Activated T-helper 1 cell treated with anti-CD3 and anti-CD28 coated beads, Interleukin-12 subunit alpha, Interleukin-12 subunit beta, Interleukin-2, Interleukin-4 antibody, amounts not matched to agents 30 ng/mL and 10 ng/mL and 1 ng/mL, durations not matched to agents 14 hours and 24 hours and 36 hours (primary cell): ENCODE measurements at regions not wholly inside any gene's neighbourhood (a gene's known extent, or its start where the extent isn't known, plus 50 kb on each side); places are given as distances from the start of the nearest gene placed in this dataset.

Experiments
- DNase-seq: peaks from one replicate; pipeline ENCODE4 v3.0.0; 2021; ENCODE audit warnings: low spot score
- H3K27ac Mint-ChIP-seq: one replicate; pipeline ENCODE4 v1.8.0; 2021; ENCODE audit warnings: mild to moderate bottlenecking, mixed read lengths
- H3K27me3 Mint-ChIP-seq: one replicate; pipeline ENCODE4 v1.8.0; 2022; ENCODE audit warnings: mild to moderate bottlenecking, moderate library complexity, mixed read lengths; ENCODE audit not compliant: insufficient read depth
- H3K36me3 Mint-ChIP-seq: one replicate; pipeline ENCODE4 v1.8.0; 2021; ENCODE audit warnings: low read depth, mixed read lengths
- H3K4me1 Mint-ChIP-seq: one replicate; pipeline ENCODE4 v1.8.0; 2021; ENCODE audit warnings: low read depth, mixed read lengths
- H3K4me3 Mint-ChIP-seq: one replicate; pipeline ENCODE4 v1.8.0; 2021; ENCODE audit warnings: mild to moderate bottlenecking, moderate library complexity, mixed read lengths
- H3K9me3 Mint-ChIP-seq: one replicate; pipeline ENCODE4 v1.8.0; 2021; ENCODE audit warnings: mixed read lengths
- intact Hi-C: fragments of 100-400 bp; cut with micrococcal nuclease; formaldehyde crosslinking; loops from one replicate; pipeline ENCODE4 v1.15.1; 2024

DNA sequence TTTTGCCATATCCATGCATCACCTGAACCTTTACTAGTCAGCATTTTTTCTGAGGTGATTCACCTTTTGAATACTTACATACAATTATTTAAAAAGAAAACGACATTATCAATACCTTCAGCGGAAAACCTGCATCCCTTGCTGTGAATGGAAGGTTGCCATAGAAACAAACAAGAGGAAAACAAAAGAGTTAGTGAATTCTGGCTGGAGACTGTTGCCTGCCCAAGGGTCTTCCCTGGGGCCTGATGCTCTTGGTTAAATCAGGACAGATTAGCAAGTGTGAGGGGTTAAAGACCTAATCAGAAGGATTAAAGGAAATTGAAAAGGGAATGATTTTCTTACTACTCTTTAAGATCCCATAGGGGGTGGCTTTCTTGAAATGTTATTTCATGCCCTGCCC, 96.0 kb upstream of the WSCD2 start:
- intact Hi-C loops = no loop called here
- no peak overlapping the region for H3K27ac Mint-ChIP-seq
- H3K4me1 Mint-ChIP-seq = no peaks in the 10 kb centered on the region
- no peaks in the 10 kb centered on the region for H3K36me3 Mint-ChIP-seq
- no peak overlapping the region for H3K4me3 Mint-ChIP-seq
- no peak for DNase-seq
- H3K9me3 Mint-ChIP-seq = no peaks in the 10 kb centered on the region
- peaks cover 3% of the 10 kb centered on the region for H3K27me3 Mint-ChIP-seq

DNA sequence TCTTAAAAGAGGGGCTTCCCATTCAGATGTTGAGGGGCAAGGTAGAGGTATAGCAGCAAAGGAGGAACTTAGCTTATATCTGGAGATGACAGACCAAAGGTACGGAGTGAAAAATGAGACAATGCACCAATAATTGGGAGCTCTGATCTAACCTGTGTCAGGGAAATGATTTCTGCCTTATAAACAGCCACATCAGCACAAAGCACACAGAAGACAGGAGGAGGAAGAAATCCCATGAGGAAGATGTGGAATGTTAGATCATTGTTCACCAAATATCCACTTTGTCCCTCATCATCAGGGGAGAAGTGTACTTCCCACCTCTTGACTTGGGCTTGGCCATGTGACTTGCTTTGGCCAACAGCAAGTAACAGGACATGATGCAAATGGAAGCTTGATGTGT, 93.7 kb upstream of the WSCD2 start:
- intact Hi-C loops = no loop called here
- H3K27me3 Mint-ChIP-seq = peaks cover 3% of the 10 kb centered on the region
- no peak overlapping the region for H3K27ac Mint-ChIP-seq
- H3K4me3 Mint-ChIP-seq = no peak overlapping the region
- no peak for DNase-seq
- no peaks in the 10 kb centered on the region for H3K9me3 Mint-ChIP-seq
- no peaks in the 10 kb centered on the region for H3K4me1 Mint-ChIP-seq
- H3K36me3 Mint-ChIP-seq = no peaks in the 10 kb centered on the region

DNA sequence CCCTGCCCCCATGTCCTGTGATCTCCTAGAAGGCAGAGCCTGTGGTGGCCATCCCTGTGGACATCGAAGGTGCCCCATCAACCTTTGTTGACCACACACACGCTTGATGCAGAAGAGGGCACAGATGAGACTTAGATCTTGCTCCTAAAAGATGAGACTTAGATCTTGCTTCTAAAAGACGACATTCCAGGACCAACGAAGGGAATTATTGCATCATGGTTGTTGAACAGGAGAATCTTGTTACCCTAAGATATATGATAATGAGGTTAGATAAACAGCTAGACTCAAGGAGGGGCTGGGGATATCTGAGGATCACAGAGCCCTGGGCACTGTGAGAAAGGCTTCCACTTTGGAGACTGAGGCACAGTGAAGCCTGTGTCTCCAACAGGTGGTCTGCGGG, 91.1 kb upstream of the WSCD2 start:
- Mint-ChIP-seq H3K27me3 (peaks cover 2% of the 10 kb centered on the region), H3K9me3 (no peaks in the 10 kb centered on the region)

DNA sequence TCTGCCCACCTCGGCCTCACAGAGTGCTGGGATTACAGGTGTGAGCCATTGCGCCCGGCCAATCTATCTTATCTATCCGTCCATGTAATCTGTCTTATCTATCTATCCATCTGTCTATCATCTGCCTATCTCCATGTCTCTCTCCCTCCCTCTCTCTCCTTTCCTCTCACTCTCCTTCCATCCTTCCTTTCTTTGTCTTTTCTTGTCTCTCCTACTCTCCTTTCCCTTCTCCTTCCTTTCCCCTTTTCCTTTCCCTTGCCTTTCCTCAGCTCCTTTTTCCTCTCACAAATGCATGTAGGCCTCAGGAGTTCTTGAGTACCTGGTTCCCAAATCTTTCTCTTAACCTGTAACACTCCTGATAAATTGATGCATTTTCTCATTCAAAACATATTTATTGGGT, 89.3 kb upstream of the WSCD2 start:
- no peak for DNase-seq
- Mint-ChIP-seq H3K4me1 (no peaks in the 10 kb centered on the region), H3K4me3 (no peak overlapping the region), H3K27ac (no peak overlapping the region), H3K9me3 (no peaks in the 10 kb centered on the region), H3K27me3 (peaks cover 2% of the 10 kb centered on the region), H3K36me3 (no peaks in the 10 kb centered on the region)
- intact Hi-C loops = no loop called here

More for the DNA sequence above, 91.1 kb upstream of the WSCD2 start:
- H3K4me3 Mint-ChIP-seq = no peak overlapping the region
- intact Hi-C loops = no loop called here
- DNase-seq = no peak
- no peaks in the 10 kb centered on the region for H3K4me1 Mint-ChIP-seq
- H3K27ac Mint-ChIP-seq = no peak overlapping the region
- H3K36me3 Mint-ChIP-seq = no peaks in the 10 kb centered on the region

DNA sequence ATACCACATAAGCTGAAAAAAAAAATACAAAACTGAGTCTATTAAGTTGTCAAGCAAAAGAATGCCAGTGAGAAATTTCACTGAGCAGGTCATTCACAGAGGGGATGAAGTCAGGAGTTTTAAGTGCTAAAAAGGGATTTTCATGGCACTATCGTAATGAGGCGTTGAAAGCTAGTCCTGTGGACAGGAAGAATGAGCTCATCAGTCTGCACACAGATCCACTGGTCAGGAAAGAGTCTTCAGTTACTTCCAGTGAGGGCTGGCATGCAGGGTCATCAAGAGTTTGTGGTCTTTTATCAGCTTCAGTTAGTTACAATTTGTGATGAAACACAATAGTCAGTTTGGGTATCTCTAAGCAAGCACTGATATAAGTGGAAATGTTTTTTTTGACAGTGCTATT, 88.1 kb upstream of the WSCD2 start:
- no peak for DNase-seq
- H3K36me3 Mint-ChIP-seq = no peaks in the 10 kb centered on the region
- H3K9me3 Mint-ChIP-seq = no peaks in the 10 kb centered on the region
- peaks cover 4% of the 10 kb centered on the region for H3K27me3 Mint-ChIP-seq
- intact Hi-C loops = no loop called here
- H3K27ac Mint-ChIP-seq = no peak overlapping the region
- H3K4me1 Mint-ChIP-seq = no peaks in the 10 kb centered on the region
- no peak overlapping the region for H3K4me3 Mint-ChIP-seq

DNA sequence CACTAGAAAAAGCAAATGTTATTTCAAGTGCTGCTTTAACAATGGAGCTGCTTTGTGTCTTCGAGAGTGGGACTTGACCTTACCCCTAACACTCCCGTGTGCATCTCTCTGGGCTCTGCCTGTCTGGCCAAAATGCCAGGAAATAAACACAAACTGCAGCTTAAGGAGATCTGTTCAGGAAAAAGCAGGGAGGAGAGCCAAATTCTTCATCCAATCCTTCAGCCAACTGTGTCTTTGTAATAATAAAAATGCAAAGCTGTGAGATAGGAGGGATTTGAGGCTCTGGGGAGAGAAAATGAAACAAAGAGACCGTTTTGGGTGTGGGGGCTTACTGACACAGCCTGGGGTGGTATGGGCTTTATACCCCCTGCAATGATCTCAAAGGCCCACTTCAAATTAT, 85.8 kb upstream of the WSCD2 start:
- H3K4me1 Mint-ChIP-seq = no peaks in the 10 kb centered on the region
- DNase-seq = no peak
- no peaks in the 10 kb centered on the region for H3K9me3 Mint-ChIP-seq
- no peak overlapping the region for H3K4me3 Mint-ChIP-seq
- peaks cover 4% of the 10 kb centered on the region for H3K27me3 Mint-ChIP-seq
- no peak overlapping the region for H3K27ac Mint-ChIP-seq
- no peaks in the 10 kb centered on the region for H3K36me3 Mint-ChIP-seq
- intact Hi-C loops = no loop called here

DNA sequence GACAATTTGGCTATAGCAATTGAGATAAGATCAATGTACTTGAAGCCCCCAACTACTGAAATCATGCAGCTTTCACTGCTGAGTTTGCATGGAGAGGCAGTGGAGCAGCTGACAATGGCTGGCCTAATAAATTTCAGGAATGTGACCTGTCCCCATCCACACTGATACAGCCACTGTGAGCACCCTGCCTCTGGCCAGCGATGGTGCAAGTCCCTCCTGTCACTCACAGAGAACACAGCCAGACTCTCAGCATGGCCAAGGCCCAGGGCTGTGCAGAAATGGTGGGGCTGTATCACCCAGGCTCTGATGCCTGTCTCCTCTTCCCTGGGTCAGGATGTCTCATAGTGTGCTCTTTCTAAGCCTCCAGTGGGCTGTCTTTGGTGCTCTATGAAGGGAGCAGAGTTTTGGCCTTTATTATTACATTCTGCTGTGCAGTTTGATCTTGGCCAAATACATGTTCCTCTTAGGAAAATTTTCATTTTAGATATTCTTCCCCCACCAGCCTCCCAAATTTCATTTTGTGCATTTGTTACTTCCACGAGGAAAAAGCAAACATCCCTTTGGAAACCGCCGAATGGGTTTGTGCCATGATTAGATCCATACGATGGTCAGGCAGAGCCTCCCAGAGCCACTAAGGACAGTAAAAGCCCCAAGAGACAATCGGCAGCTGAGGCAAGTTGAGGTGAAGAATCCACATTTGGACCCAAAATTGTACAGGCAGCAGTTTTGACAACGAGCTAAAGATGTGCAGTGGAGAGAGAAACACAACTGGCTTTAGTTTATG, 85.1 kb upstream of the WSCD2 start:
- no peaks in the 10 kb centered on the region for H3K9me3 Mint-ChIP-seq
- no peak overlapping the region for H3K4me3 Mint-ChIP-seq

DNA sequence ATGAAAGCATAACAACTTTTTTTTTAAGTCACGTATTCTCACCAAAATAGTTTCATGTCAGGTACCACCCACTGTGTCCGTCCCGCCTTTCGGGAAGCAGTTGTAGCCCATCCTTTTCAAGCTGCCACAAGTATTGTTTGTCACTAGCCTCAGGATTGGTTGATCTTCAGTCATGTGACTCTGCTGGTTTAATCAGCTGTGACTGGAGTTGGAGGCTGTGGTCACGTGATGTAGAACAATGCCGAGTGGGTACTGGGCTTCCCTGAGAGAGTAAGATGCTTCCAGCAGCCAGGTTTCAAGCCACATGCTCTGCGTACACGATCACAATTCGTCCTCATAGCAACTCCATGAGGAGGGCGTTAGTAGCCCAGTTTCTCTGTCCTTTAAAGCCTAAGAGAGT, 83.0 kb upstream of the WSCD2 start:
- H3K27me3 Mint-ChIP-seq = peaks cover 4% of the 10 kb centered on the region
- intact Hi-C loops = no loop called here
- no peak overlapping the region for H3K27ac Mint-ChIP-seq
- no peaks in the 10 kb centered on the region for H3K36me3 Mint-ChIP-seq
- no peak for DNase-seq
- H3K9me3 Mint-ChIP-seq = no peaks in the 10 kb centered on the region
- H3K4me3 Mint-ChIP-seq = no peak overlapping the region
- H3K4me1 Mint-ChIP-seq = no peaks in the 10 kb centered on the region

More for the DNA sequence above, 85.1 kb upstream of the WSCD2 start:
- H3K4me1 Mint-ChIP-seq = no peaks in the 10 kb centered on the region
- no peak for DNase-seq
- H3K27me3 Mint-ChIP-seq = peaks cover 4% of the 10 kb centered on the region
- intact Hi-C loops = no loop called here
- no peaks in the 10 kb centered on the region for H3K36me3 Mint-ChIP-seq
- no peak overlapping the region for H3K27ac Mint-ChIP-seq

DNA sequence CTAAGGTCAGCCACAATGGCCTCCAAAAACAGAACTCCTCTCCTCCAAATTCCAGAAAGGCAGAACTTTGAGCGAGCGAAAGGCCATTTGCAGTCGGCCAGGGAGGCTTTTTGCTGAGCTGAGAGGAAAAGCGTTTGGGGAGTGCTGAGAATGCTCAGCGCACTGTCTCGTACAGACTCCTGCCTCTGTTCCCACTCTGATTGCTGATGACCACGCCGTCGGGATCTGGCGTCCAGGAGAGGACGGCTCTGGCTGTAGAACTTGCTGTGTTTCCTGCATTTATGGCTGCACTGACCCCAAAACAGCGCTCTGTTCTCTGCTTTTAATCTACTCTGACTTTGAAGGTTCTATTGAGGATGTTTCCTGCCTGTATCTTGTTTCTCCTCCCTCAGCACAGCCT, 82.4 kb upstream of the WSCD2 start:
- intact Hi-C loops = no loop called here
- H3K9me3 Mint-ChIP-seq = no peaks in the 10 kb centered on the region
- no peak overlapping the region for H3K4me3 Mint-ChIP-seq
- no peak overlapping the region for H3K27ac Mint-ChIP-seq
- peaks cover 4% of the 10 kb centered on the region for H3K27me3 Mint-ChIP-seq
- DNase-seq = no peak
- no peaks in the 10 kb centered on the region for H3K36me3 Mint-ChIP-seq
- H3K4me1 Mint-ChIP-seq = no peaks in the 10 kb centered on the region

DNA sequence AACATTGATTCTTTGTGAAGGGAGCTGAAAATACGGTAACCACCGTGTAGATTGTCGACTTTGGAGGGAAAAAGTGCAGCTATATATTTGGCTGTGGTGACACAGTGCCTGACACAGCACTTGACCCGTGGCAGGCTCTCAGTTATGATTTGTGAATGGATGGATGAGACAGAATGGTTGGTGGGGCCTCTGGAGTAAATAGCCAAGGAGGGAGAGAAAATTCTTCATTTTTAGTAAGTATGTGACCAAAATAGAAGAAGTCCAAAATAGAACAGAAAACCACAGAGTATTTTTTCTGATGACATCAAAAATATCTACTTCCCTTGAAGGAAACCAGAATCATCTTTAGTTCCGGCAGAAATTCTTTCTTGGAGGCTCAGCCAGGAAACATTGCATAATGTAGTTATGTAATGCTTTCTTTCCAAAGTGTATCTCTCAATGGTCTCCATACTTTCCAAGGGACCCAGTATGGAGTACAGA, 82.0 kb upstream of the WSCD2 start:
- Mint-ChIP-seq H3K27me3 (peaks cover 4% of the 10 kb centered on the region), H3K9me3 (no peaks in the 10 kb centered on the region), H3K36me3 (no peaks in the 10 kb centered on the region), H3K4me3 (no peak overlapping the region), H3K27ac (no peak overlapping the region), H3K4me1 (no peaks in the 10 kb centered on the region)
- intact Hi-C loops = no loop called here
- no peak for DNase-seq

DNA sequence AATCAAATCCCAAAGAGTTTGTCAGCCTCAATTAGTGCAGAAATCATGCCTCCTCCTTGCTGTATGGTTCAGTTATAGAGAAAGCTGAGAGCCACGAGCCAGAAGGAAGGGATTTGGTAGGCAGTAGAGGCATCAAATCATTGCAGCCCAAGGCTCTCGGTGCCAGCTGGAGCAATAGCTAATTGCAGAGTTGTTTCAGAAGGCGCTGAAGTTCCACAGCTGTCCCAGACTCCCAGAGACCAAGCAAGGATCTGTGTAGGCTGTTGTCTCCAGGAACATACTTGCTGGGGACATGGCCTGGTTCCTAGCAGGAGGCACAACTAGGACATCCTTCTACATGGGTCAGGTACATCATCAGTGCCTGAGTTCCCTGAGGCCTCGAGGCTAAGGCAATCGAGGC, 80.4 kb upstream of the WSCD2 start:
- Mint-ChIP-seq H3K4me3 (no peak overlapping the region), H3K36me3 (no peaks in the 10 kb centered on the region), H3K27me3 (peaks cover 4% of the 10 kb centered on the region), H3K9me3 (no peaks in the 10 kb centered on the region), H3K4me1 (no peaks in the 10 kb centered on the region), H3K27ac (no peak overlapping the region)
- DNase-seq = no peak
- intact Hi-C loops = no loop called here

DNA sequence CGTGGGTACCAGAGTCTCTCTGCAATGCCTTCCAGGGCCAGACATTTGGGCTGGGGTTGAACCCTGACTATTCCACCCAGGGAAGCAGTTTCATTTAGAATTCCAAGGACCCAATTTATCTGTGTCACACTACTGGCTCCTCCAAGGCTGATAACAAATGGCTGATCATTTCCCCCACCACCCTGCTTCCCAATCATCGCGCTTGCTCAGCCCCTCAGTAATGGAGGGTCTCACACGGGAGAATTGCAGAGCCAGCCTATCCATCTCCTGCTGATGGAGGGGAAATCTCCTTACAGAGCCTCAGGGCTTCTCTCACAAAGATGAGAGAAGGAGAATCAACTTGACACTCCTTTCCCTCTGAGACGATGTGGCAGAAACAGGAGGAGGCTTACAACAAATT, 78.4 kb upstream of the WSCD2 start:
- Mint-ChIP-seq H3K36me3 (no peaks in the 10 kb centered on the region), H3K4me1 (no peaks in the 10 kb centered on the region), H3K27ac (no peak overlapping the region), H3K27me3 (peaks cover 1% of the 10 kb centered on the region), H3K9me3 (no peaks in the 10 kb centered on the region), H3K4me3 (no peak overlapping the region)
- intact Hi-C loops = no loop called here
- DNase-seq = no peak

DNA sequence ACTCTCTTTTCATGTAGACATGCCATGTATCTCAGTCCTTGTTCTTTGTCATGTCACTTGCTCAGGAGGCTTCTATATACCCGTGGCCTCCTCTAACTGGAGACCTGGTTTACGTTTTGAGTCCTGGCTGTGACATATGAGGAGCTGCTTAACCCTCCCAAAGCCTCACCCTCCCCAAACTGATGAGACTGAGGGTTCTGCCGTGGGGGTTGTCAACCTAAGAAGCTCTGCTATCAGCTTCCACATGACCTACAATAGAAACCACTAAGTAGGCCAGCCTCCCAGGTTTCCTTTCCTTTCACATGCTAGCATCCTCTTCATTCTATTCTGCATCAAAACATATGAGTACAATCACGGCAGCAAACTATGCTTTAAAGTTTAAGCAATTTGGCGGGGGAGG, 76.8 kb upstream of the WSCD2 start:
- Mint-ChIP-seq H3K27me3 (no peaks in the 10 kb centered on the region), H3K36me3 (no peaks in the 10 kb centered on the region), H3K27ac (no peak overlapping the region), H3K4me1 (no peaks in the 10 kb centered on the region), H3K4me3 (no peak overlapping the region), H3K9me3 (no peaks in the 10 kb centered on the region)
- no peak for DNase-seq
- intact Hi-C loops = no loop called here

DNA sequence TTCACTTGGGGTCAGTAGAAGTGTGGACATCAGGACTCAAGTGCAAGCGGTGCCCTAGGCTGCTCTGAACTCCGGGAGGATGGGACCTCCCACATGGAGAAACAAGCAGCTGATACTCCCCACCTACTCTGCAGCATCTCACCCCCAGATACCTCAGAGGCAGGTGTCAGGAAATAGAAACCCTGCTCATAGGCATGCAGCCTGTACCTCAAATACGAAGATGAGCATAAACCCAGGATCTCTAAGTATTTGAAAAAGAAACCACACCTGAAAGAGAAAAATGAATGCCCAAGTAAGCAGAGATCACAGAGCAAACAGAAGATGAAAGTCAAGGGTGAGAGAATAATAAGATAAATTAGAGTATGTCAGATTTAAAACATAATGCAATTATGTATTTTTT, 75.6 kb upstream of the WSCD2 start:
- Mint-ChIP-seq H3K36me3 (no peaks in the 10 kb centered on the region), H3K27me3 (no peaks in the 10 kb centered on the region), H3K4me3 (no peak overlapping the region), H3K27ac (no peak overlapping the region), H3K9me3 (no peaks in the 10 kb centered on the region), H3K4me1 (no peaks in the 10 kb centered on the region)
- intact Hi-C loops = no loop called here
- DNase-seq = no peak
